ENCODE measurements at regions not wholly inside any gene's neighbourhood (a gene's known extent, or its start where the extent isn't known, plus 50 kb on each side); places are given as distances from the start of the nearest gene placed in this dataset.
"Not testable (repeated sequence)": the region's sequence is repeated elsewhere in the genome, so short reads cannot be mapped to it uniquely, and the experiment has no call there.

GRCh38 chr5:119299615-119300310, 56.1 kb upstream of the TNFAIP8 start:
- TF ChIP-seq POLR2A, CTCF (IDR thresholded peaks at IDR 0.05): not testable (repeated sequence)

Measured in body of pancreas (tissue), 4 donors.